DMS153 (cell line): ENCODE measurements at regions not wholly inside any gene's neighbourhood (a gene's known extent, or its start where the extent isn't known, plus 50 kb on each side); places are given as distances from the start of the nearest gene placed in this dataset.

ENCODE experiments used
- DNase-seq: peaks from one replicate; lab custom pipeline; 2025; lab: John Stamatoyannopoulos, UW

- DNase-seq = no peak
These were observed 92.3 kb upstream of the LRIG1 start for GRCh38 chr3:66592927-66593625.

- DNase-seq = no peak
These were observed 93.2 kb upstream of the LRIG1 start for GRCh38 chr3:66593978-66594377.

GRCh38 chr3:66597308-66597863, 96.6 kb upstream of the LRIG1 start:
- DNase-seq = no peak

GRCh38 chr3:66598168-66598567, 97.3 kb upstream of the LRIG1 start:
- DNase-seq = no peak

- DNase-seq = no peak
These were observed 101.4 kb upstream of the LRIG1 start for GRCh38 chr3:66602237-66602636.

- DNase-seq = no peak
These were observed 101.9 kb upstream of the LRIG1 start for GRCh38 chr3:66602691-66603090.

- DNase-seq = peak; percentile 3
These were observed 102.4 kb upstream of the LRIG1 start for GRCh38 chr3:66603151-66603611.

GRCh38 chr3:66604481-66604880, 103.7 kb upstream of the LRIG1 start:
- DNase-seq = no peak

- DNase-seq = no peak
These were observed 105.3 kb upstream of the LRIG1 start for GRCh38 chr3:66606126-66606525.

- DNase-seq = peak; percentile 28
These were observed 106.0 kb upstream of the LRIG1 start for GRCh38 chr3:66606868-66607267.

- peak; percentile 81 for DNase-seq
These were observed 109.1 kb upstream of the LRIG1 start for GRCh38 chr3:66609660-66610561.

- DNase-seq = no peak
These were observed 109.7 kb upstream of the LRIG1 start for GRCh38 chr3:66610562-66610909.

- DNase-seq = peak; percentile 69
These were observed 115.0 kb upstream of the LRIG1 start for GRCh38 chr3:66615643-66616301.

- no peak for DNase-seq
These were observed 116.5 kb upstream of the LRIG1 start for GRCh38 chr3:66617351-66617750.

- DNase-seq = no peak
These were observed 117.2 kb upstream of the LRIG1 start for GRCh38 chr3:66618066-66618465.

GRCh38 chr3:66620296-66620695, 119.5 kb upstream of the LRIG1 start:
- no peak for DNase-seq

- no peak for DNase-seq
These were observed 122.1 kb upstream of the LRIG1 start for GRCh38 chr3:66622756-66623457.

GRCh38 chr3:66625505-66626216, 124.8 kb upstream of the LRIG1 start:
- DNase-seq = no peak

- no peak for DNase-seq
These were observed 128.5 kb upstream of the LRIG1 start for GRCh38 chr3:66629150-66629981.

- no peak for DNase-seq
These were observed 129.2 kb upstream of the LRIG1 start for GRCh38 chr3:66629982-66630368.
